ENCODE measurements at regions not wholly inside any gene's neighbourhood (a gene's known extent, or its start where the extent isn't known, plus 50 kb on each side); places are given as distances from the start of the nearest gene placed in this dataset.

GRCh38 chr1:38198621-38199020 is 152.0 kb upstream of the POU3F1 start:
- H3K9me3 ChIP-seq (ENCODE audit: control insufficient read depth in 1 of 2, low read length in 2 of 2), result peaks cover 0 to 6% of the 10 kb centered on the region in 2 donors
- no peak overlapping the region for H3K9ac ChIP-seq (ENCODE audit: low read depth in 1 of 2, low read length in 2 of 2)
- H3K27me3 ChIP-seq (ENCODE audit: control insufficient read depth in 1 of 2, insufficient read depth in 2 of 2, low read length in 2 of 2), result peaks cover 3% of the 10 kb centered on the region in 2 donors
- H3K4me1 ChIP-seq (ENCODE audit: control insufficient read depth in 1 of 2, insufficient read depth in 2 of 2, low read length in 2 of 2), result no peaks in the 10 kb centered on the region
- H3K36me3 ChIP-seq (ENCODE audit: control insufficient read depth in 1 of 2, insufficient read depth in 2 of 2, low read length in 2 of 2), result no peaks in the 10 kb centered on the region
- H3K27ac ChIP-seq (ENCODE audit: low read depth, low read length), result no peak overlapping the region
- H3K4me3 ChIP-seq (ENCODE audit: low read depth in 1 of 2, low read length in 2 of 2), result no peak overlapping the region

- peaks cover 3% of the 10 kb centered on the region in 2 donors for H3K27me3 ChIP-seq (ENCODE audit: control insufficient read depth in 1 of 2, insufficient read depth in 2 of 2, low read length in 2 of 2)
- no peak overlapping the region for H3K4me3 ChIP-seq (ENCODE audit: low read depth in 1 of 2, low read length in 2 of 2)
- H3K9ac ChIP-seq (ENCODE audit: low read depth in 1 of 2, low read length in 2 of 2), result no peak overlapping the region
- no peaks in the 10 kb centered on the region for H3K4me1 ChIP-seq (ENCODE audit: control insufficient read depth in 1 of 2, insufficient read depth in 2 of 2, low read length in 2 of 2)
- H3K36me3 ChIP-seq (ENCODE audit: control insufficient read depth in 1 of 2, insufficient read depth in 2 of 2, low read length in 2 of 2), result no peaks in the 10 kb centered on the region
- no peak overlapping the region for H3K27ac ChIP-seq (ENCODE audit: low read depth, low read length)
- H3K9me3 ChIP-seq (ENCODE audit: control insufficient read depth in 1 of 2, low read length in 2 of 2), result peaks cover 0 to 6% of the 10 kb centered on the region in 2 donors
Observed at GRCh38 chr1:38198099-38198498, 151.5 kb upstream of the POU3F1 start.

- Histone ChIP-seq H3K27me3 (ENCODE audit: control insufficient read depth in 1 of 2, insufficient read depth in 2 of 2, low read length in 2 of 2) (peaks cover 3% of the 10 kb centered on the region in 2 donors), H3K27ac (ENCODE audit: low read depth, low read length) (no peak overlapping the region), H3K9me3 (ENCODE audit: control insufficient read depth in 1 of 2, low read length in 2 of 2) (peaks cover 0 to 6% of the 10 kb centered on the region in 2 donors), H3K4me3 (ENCODE audit: low read depth in 1 of 2, low read length in 2 of 2) (no peak overlapping the region), H3K4me1 (ENCODE audit: control insufficient read depth in 1 of 2, insufficient read depth in 2 of 2, low read length in 2 of 2) (no peaks in the 10 kb centered on the region), H3K9ac (ENCODE audit: low read depth in 1 of 2, low read length in 2 of 2) (no peak overlapping the region), H3K36me3 (ENCODE audit: control insufficient read depth in 1 of 2, insufficient read depth in 2 of 2, low read length in 2 of 2) (no peaks in the 10 kb centered on the region)
Observed at GRCh38 chr1:38197312-38198061, 150.9 kb upstream of the POU3F1 start.

- H3K27ac ChIP-seq (ENCODE audit: low read depth, low read length), result no peak overlapping the region
- H3K9me3 ChIP-seq (ENCODE audit: control insufficient read depth in 1 of 2, low read length in 2 of 2), result no peaks in the 10 kb centered on the region
- no peak overlapping the region for H3K9ac ChIP-seq (ENCODE audit: low read depth in 1 of 2, low read length in 2 of 2)
- H3K27me3 ChIP-seq (ENCODE audit: control insufficient read depth in 1 of 2, insufficient read depth in 2 of 2, low read length in 2 of 2), result peaks cover 14 to 20% of the 10 kb centered on the region in 2 donors
- no peak overlapping the region for H3K4me3 ChIP-seq (ENCODE audit: low read depth in 1 of 2, low read length in 2 of 2)
- H3K36me3 ChIP-seq (ENCODE audit: control insufficient read depth in 1 of 2, insufficient read depth in 2 of 2, low read length in 2 of 2), result no peaks in the 10 kb centered on the region
- no peaks in the 10 kb centered on the region for H3K4me1 ChIP-seq (ENCODE audit: control insufficient read depth in 1 of 2, insufficient read depth in 2 of 2, low read length in 2 of 2)
Observed at GRCh38 chr1:38194472-38194871, 147.9 kb upstream of the POU3F1 start.

GRCh38 chr1:38193040-38193439 is 146.4 kb upstream of the POU3F1 start:
- H3K4me3 ChIP-seq (ENCODE audit: low read depth in 1 of 2, low read length in 2 of 2), result no peak overlapping the region
- H3K36me3 ChIP-seq (ENCODE audit: control insufficient read depth in 1 of 2, insufficient read depth in 2 of 2, low read length in 2 of 2), result no peaks in the 10 kb centered on the region
- peaks cover 11 to 22% of the 10 kb centered on the region in 2 donors for H3K27me3 ChIP-seq (ENCODE audit: control insufficient read depth in 1 of 2, insufficient read depth in 2 of 2, low read length in 2 of 2)

GRCh38 chr1:38191461-38191860 is 144.9 kb upstream of the POU3F1 start:
- no peaks in the 10 kb centered on the region for H3K4me1 ChIP-seq (ENCODE audit: control insufficient read depth in 1 of 2, insufficient read depth in 2 of 2, low read length in 2 of 2)
- no peaks in the 10 kb centered on the region for H3K36me3 ChIP-seq (ENCODE audit: control insufficient read depth in 1 of 2, insufficient read depth in 2 of 2, low read length in 2 of 2)
- H3K9me3 ChIP-seq (ENCODE audit: control insufficient read depth in 1 of 2, low read length in 2 of 2), result no peaks in the 10 kb centered on the region
- H3K27me3 ChIP-seq (ENCODE audit: control insufficient read depth in 1 of 2, insufficient read depth in 2 of 2, low read length in 2 of 2), result peaks cover 11 to 22% of the 10 kb centered on the region in 2 donors
- no peak overlapping the region for H3K9ac ChIP-seq (ENCODE audit: low read depth in 1 of 2, low read length in 2 of 2)
- no peak overlapping the region for H3K27ac ChIP-seq (ENCODE audit: low read depth, low read length)
- no peak overlapping the region for H3K4me3 ChIP-seq (ENCODE audit: low read depth in 1 of 2, low read length in 2 of 2)

More at GRCh38 chr1:38193040-38193439, 146.4 kb upstream of the POU3F1 start:
- Histone ChIP-seq H3K27ac (ENCODE audit: low read depth, low read length) (no peak overlapping the region), H3K9me3 (ENCODE audit: control insufficient read depth in 1 of 2, low read length in 2 of 2) (no peaks in the 10 kb centered on the region), H3K9ac (ENCODE audit: low read depth in 1 of 2, low read length in 2 of 2) (no peak overlapping the region), H3K4me1 (ENCODE audit: control insufficient read depth in 1 of 2, insufficient read depth in 2 of 2, low read length in 2 of 2) (no peaks in the 10 kb centered on the region)

- Histone ChIP-seq H3K36me3 (ENCODE audit: control insufficient read depth in 1 of 2, insufficient read depth in 2 of 2, low read length in 2 of 2) (no peaks in the 10 kb centered on the region), H3K9me3 (ENCODE audit: control insufficient read depth in 1 of 2, low read length in 2 of 2) (no peaks in the 10 kb centered on the region), H3K27me3 (ENCODE audit: control insufficient read depth in 1 of 2, insufficient read depth in 2 of 2, low read length in 2 of 2) (peaks cover 11 to 22% of the 10 kb centered on the region in 2 donors), H3K4me1 (ENCODE audit: control insufficient read depth in 1 of 2, insufficient read depth in 2 of 2, low read length in 2 of 2) (no peaks in the 10 kb centered on the region), H3K9ac (ENCODE audit: low read depth in 1 of 2, low read length in 2 of 2) (no peak overlapping the region), H3K27ac (ENCODE audit: low read depth, low read length) (no peak overlapping the region), H3K4me3 (ENCODE audit: low read depth in 1 of 2, low read length in 2 of 2) (no peak overlapping the region)
Observed at GRCh38 chr1:38190983-38191382, 144.4 kb upstream of the POU3F1 start.

GRCh38 chr1:38187552-38187951 is 141.0 kb upstream of the POU3F1 start:
- H3K27ac ChIP-seq (ENCODE audit: low read depth, low read length), result no peak overlapping the region
- H3K36me3 ChIP-seq (ENCODE audit: control insufficient read depth in 1 of 2, insufficient read depth in 2 of 2, low read length in 2 of 2), result no peaks in the 10 kb centered on the region
- peaks cover 11 to 19% of the 10 kb centered on the region in 2 donors for H3K27me3 ChIP-seq (ENCODE audit: control insufficient read depth in 1 of 2, insufficient read depth in 2 of 2, low read length in 2 of 2)
- no peak overlapping the region for H3K4me3 ChIP-seq (ENCODE audit: low read depth in 1 of 2, low read length in 2 of 2)
- H3K4me1 ChIP-seq (ENCODE audit: control insufficient read depth in 1 of 2, insufficient read depth in 2 of 2, low read length in 2 of 2), result no peaks in the 10 kb centered on the region
- no peak overlapping the region for H3K9ac ChIP-seq (ENCODE audit: low read depth in 1 of 2, low read length in 2 of 2)
- no peaks in the 10 kb centered on the region for H3K9me3 ChIP-seq (ENCODE audit: control insufficient read depth in 1 of 2, low read length in 2 of 2)

- Histone ChIP-seq H3K27me3 (ENCODE audit: control insufficient read depth in 1 of 2, insufficient read depth in 2 of 2, low read length in 2 of 2) (peaks cover 8 to 12% of the 10 kb centered on the region in 2 donors), H3K36me3 (ENCODE audit: control insufficient read depth in 1 of 2, insufficient read depth in 2 of 2, low read length in 2 of 2) (no peaks in the 10 kb centered on the region), H3K9ac (ENCODE audit: low read depth in 1 of 2, low read length in 2 of 2) (no peak overlapping the region), H3K27ac (ENCODE audit: low read depth, low read length) (no peak overlapping the region), H3K4me3 (ENCODE audit: low read depth in 1 of 2, low read length in 2 of 2) (no peak overlapping the region), H3K9me3 (ENCODE audit: control insufficient read depth in 1 of 2, low read length in 2 of 2) (no peaks in the 10 kb centered on the region), H3K4me1 (ENCODE audit: control insufficient read depth in 1 of 2, insufficient read depth in 2 of 2, low read length in 2 of 2) (no peaks in the 10 kb centered on the region)
Observed at GRCh38 chr1:38186566-38186965, 140.0 kb upstream of the POU3F1 start.

GRCh38 chr1:38185913-38186312 is 139.3 kb upstream of the POU3F1 start:
- Histone ChIP-seq H3K36me3 (ENCODE audit: control insufficient read depth in 1 of 2, insufficient read depth in 2 of 2, low read length in 2 of 2) (no peaks in the 10 kb centered on the region), H3K9ac (ENCODE audit: low read depth in 1 of 2, low read length in 2 of 2) (no peak overlapping the region), H3K4me1 (ENCODE audit: control insufficient read depth in 1 of 2, insufficient read depth in 2 of 2, low read length in 2 of 2) (no peaks in the 10 kb centered on the region), H3K4me3 (ENCODE audit: low read depth in 1 of 2, low read length in 2 of 2) (no peak overlapping the region), H3K27ac (ENCODE audit: low read depth, low read length) (no peak overlapping the region), H3K27me3 (ENCODE audit: control insufficient read depth in 1 of 2, insufficient read depth in 2 of 2, low read length in 2 of 2) (peaks cover 3 to 7% of the 10 kb centered on the region in 2 donors), H3K9me3 (ENCODE audit: control insufficient read depth in 1 of 2, low read length in 2 of 2) (no peaks in the 10 kb centered on the region)
